ENCODE measurements at regions not wholly inside any gene's neighbourhood (a gene's known extent, or its start where the extent isn't known, plus 50 kb on each side); places are given as distances from the start of the nearest gene placed in this dataset.
"Not testable (repeated sequence)": the region's sequence is repeated elsewhere in the genome, so short reads cannot be mapped to it uniquely, and the experiment has no call there.

- no peak overlapping the region for H3K4me3 ChIP-seq (ENCODE audit: low read depth, low read length)
- no peak for TF ChIP-seq CTCF (IDR thresholded peaks at IDR 0.05; ENCODE audit: insufficient read depth, low read length)
- no peak for DNase-seq (ENCODE audit: low read depth)
These were observed 601.1 kb upstream of the MAN1A1 start for GRCh38 chr6:119950681-119951080.

GRCh38 chr6:119942078-119942752 lies 592.7 kb upstream of the MAN1A1 start:
- no peak for DNase-seq (ENCODE audit: low read depth)
- no peak overlapping the region for H3K4me3 ChIP-seq (ENCODE audit: low read depth, low read length)
- TF ChIP-seq CTCF (IDR thresholded peaks at IDR 0.05; ENCODE audit: insufficient read depth, low read length) = no peak

GRCh38 chr6:119938752-119939151 lies 589.2 kb upstream of the MAN1A1 start:
- TF ChIP-seq CTCF (IDR thresholded peaks at IDR 0.05; ENCODE audit: insufficient read depth, low read length) = no peak
- DNase-seq (ENCODE audit: low read depth) = no peak

GRCh38 chr6:119934816-119935215 lies 585.3 kb upstream of the MAN1A1 start:
- no peak for TF ChIP-seq CTCF (IDR thresholded peaks at IDR 0.05; ENCODE audit: insufficient read depth, low read length)
- DNase-seq (ENCODE audit: low read depth) = no peak

More at GRCh38 chr6:119938752-119939151, 589.2 kb upstream of the MAN1A1 start:
- H3K4me3 ChIP-seq (ENCODE audit: low read depth, low read length) = no peak overlapping the region

GRCh38 chr6:119929121-119929520 lies 579.6 kb upstream of the MAN1A1 start:
- no peak overlapping the region for H3K4me3 ChIP-seq (ENCODE audit: low read depth, low read length)
- no peak for TF ChIP-seq CTCF (IDR thresholded peaks at IDR 0.05; ENCODE audit: insufficient read depth, low read length)
- no peak for DNase-seq (ENCODE audit: low read depth)

More at GRCh38 chr6:119934816-119935215, 585.3 kb upstream of the MAN1A1 start:
- H3K4me3 ChIP-seq (ENCODE audit: low read depth, low read length) = no peak overlapping the region

- H3K4me3 ChIP-seq (ENCODE audit: low read depth, low read length); DNase-seq (ENCODE audit: low read depth): not testable (repeated sequence)
These were observed 575.3 kb upstream of the MAN1A1 start for GRCh38 chr6:119924888-119925287.

- no peak for DNase-seq (ENCODE audit: low read depth)
- TF ChIP-seq CTCF (IDR thresholded peaks at IDR 0.05; ENCODE audit: insufficient read depth, low read length) = no peak
- H3K4me3 ChIP-seq (ENCODE audit: low read depth, low read length) = no peak overlapping the region
These were observed 573.3 kb upstream of the MAN1A1 start for GRCh38 chr6:119922814-119923213.

Measured in fibroblast of the aortic adventitia (primary cell).